IMR-90 (cell line): ENCODE measurements at regions not wholly inside any gene's neighbourhood (a gene's known extent, or its start where the extent isn't known, plus 50 kb on each side); places are given as distances from the start of the nearest gene placed in this dataset.

ENCODE experiments used
- ATAC-seq: fragments of 200-7000 bp; cut with Tn5 transposase; 2 replicates; pipeline ENCODE4 v1.9.1; 2020; ENCODE audit warnings: low read depth, mild to moderate bottlenecking, moderate library complexity
- BruUV-seq: library from RNA; stranded (reverse); fragments of 400-500 nt; replicated peaks from 2 replicates; lab custom pipeline; 2021; lab: Mats Ljungman, UMichigan
- CTCF ChIA-PET: fragments of 300-600 bp; formaldehyde crosslinking; extraction: SDS; loops from one replicate; lab custom pipeline; 2021; ENCODE audit warnings: antibody characterized with exemption; lab: Yijun Ruan, JAX
- POLR2A ChIA-PET: fragments of 300-600 bp; sonication (Branson Sonifier 250); formaldehyde crosslinking; loops from one replicate; lab custom pipeline; 2022; ENCODE audit warnings: antibody characterized with exemption; ENCODE audit not compliant: unreplicated experiment; lab: Charles Lee
- DNase-seq: peaks from one replicate; pipeline ENCODE4 v3.0.0; 2013
- H2AFZ ChIP-seq: replicated peaks from 2 replicates; pipeline ENCODE3; 2013; ENCODE audit warnings: low read length, mild to moderate bottlenecking; ENCODE audit not compliant: poor library complexity
- H2AK5ac ChIP-seq: 2 replicates; pipeline ENCODE4 v1.6.1; 2013; ENCODE audit warnings: low read depth, low read length, inconsistent platforms
- H2AK9ac ChIP-seq: replicated peaks from 2 replicates; pipeline ENCODE3; 2013; ENCODE audit warnings: mild to moderate bottlenecking, low read depth, low read length, moderate library complexity; ENCODE audit not compliant: poor library complexity
- H2BK120ac ChIP-seq: 2 replicates; pipeline ENCODE4 v1.6.1; 2013; ENCODE audit warnings: low read depth, low read length, inconsistent platforms
- H2BK15ac ChIP-seq: 3 replicates; pipeline ENCODE4 v1.6.1; 2013; ENCODE audit warnings: low read depth, low read length, inconsistent platforms
- H2BK20ac ChIP-seq: 2 replicates; pipeline ENCODE4 v1.6.1; 2013; ENCODE audit warnings: low read depth, mild to moderate bottlenecking, inconsistent platforms, low read length, moderate library complexity
- H2BK5ac ChIP-seq: 2 replicates; pipeline ENCODE4 v1.6.1; 2013; ENCODE audit warnings: mild to moderate bottlenecking, low read depth, low read length, inconsistent platforms; ENCODE audit not compliant: poor library complexity, severe bottlenecking
- H3K14ac ChIP-seq: replicated peaks from 2 replicates; pipeline ENCODE4 v1.6.1; 2013; ENCODE audit warnings: low read depth, low read length, inconsistent platforms
- H3K18ac ChIP-seq: 2 replicates; pipeline ENCODE4 v1.6.1; 2013; ENCODE audit warnings: low read depth, low read length, control low read depth
- H3K23ac ChIP-seq: 2 replicates; pipeline ENCODE4 v1.6.1; 2013; ENCODE audit warnings: low read depth, low read length, inconsistent platforms
- H3K27ac ChIP-seq: 2 replicates; pipeline ENCODE4 v1.5.1; 2013; ENCODE audit warnings: mild to moderate bottlenecking, control low read depth, low read length; ENCODE audit not compliant: insufficient read depth
- H3K27me3 ChIP-seq: 2 replicates; pipeline ENCODE4 v1.6.1; 2013; ENCODE audit warnings: low read length; ENCODE audit not compliant: control insufficient read depth, insufficient read depth
- H3K36me3 ChIP-seq: 2 replicates; pipeline ENCODE4 v1.6.1; 2013; ENCODE audit warnings: low read length, mixed read lengths; ENCODE audit not compliant: control insufficient read depth, insufficient read depth
- H3K4ac ChIP-seq: 2 replicates; pipeline ENCODE4 v1.6.1; 2013; ENCODE audit warnings: low read depth, low read length, inconsistent platforms
- H3K4me1 ChIP-seq: 2 replicates; pipeline ENCODE4 v1.6.1; 2013; ENCODE audit warnings: low read length, mixed read lengths; ENCODE audit not compliant: control insufficient read depth, insufficient read depth
- H3K4me2 ChIP-seq: 2 replicates; pipeline ENCODE4 v1.6.1; 2013; ENCODE audit warnings: low read depth, mild to moderate bottlenecking, control low read depth, low read length, moderate library complexity
- H3K4me3 ChIP-seq: 2 replicates; pipeline ENCODE4 v1.5.1; 2013; ENCODE audit warnings: low read depth, mild to moderate bottlenecking, control low read depth, low read length, moderate library complexity; ENCODE audit not compliant: insufficient read depth
- H3K56ac ChIP-seq: 2 replicates; pipeline ENCODE4 v1.6.1; 2013; ENCODE audit warnings: low read length, inconsistent platforms; ENCODE audit not compliant: insufficient read depth; ENCODE audit errors: extremely low read depth
- H3K79me1 ChIP-seq, 2 experiments: 2 replicates each; pipeline ENCODE4 v1.6.1; 2013; ENCODE audit warnings: low read length in 2 of 2, inconsistent platforms in 1 of 2, low read depth in 1 of 2
- H3K9ac ChIP-seq: 2 replicates; pipeline ENCODE4 v1.6.1; 2013; ENCODE audit warnings: low read depth, low read length, control low read depth
- H3K9me1 ChIP-seq: 2 replicates; pipeline ENCODE4 v1.6.1; 2013; ENCODE audit warnings: low read length, inconsistent platforms; ENCODE audit not compliant: insufficient read depth
- H3K9me3 ChIP-seq: 2 replicates; pipeline ENCODE4 v1.6.1; 2013; ENCODE audit warnings: low read length; ENCODE audit not compliant: control insufficient read depth, insufficient read depth
- H4K20me1 ChIP-seq: 2 replicates; pipeline ENCODE4 v1.6.1; 2013; ENCODE audit warnings: low read length, inconsistent platforms; ENCODE audit not compliant: insufficient read depth
- H4K5ac ChIP-seq: 2 replicates; pipeline ENCODE4 v1.6.1; 2013; ENCODE audit warnings: mild to moderate bottlenecking, low read depth, low read length, control low read depth
- H4K8ac ChIP-seq, 2 experiments: 2 replicates each; pipeline ENCODE4 v1.6.1; 2013; ENCODE audit warnings: low read depth in 2 of 2, low read length in 2 of 2, control low read depth in 1 of 2, inconsistent platforms in 1 of 2
- H4K91ac ChIP-seq: 2 replicates; pipeline ENCODE4 v1.6.1; 2013; ENCODE audit warnings: low read depth, low read length, inconsistent platforms; ENCODE audit not compliant: insufficient read depth
- CEBPB ChIP-seq: IDR thresholded peaks from 2 replicates; pipeline ENCODE4 v1.6.1; 2012; ENCODE audit warnings: low read depth, low read length, improper control_type of control experiment
- CHD1 ChIP-seq: IDR thresholded peaks from 2 replicates; pipeline ENCODE4 v1.6.1; 2012; ENCODE audit warnings: low read depth, low read length, improper control_type of control experiment
- CTCF ChIP-seq: conservative IDR thresholded peaks from 2 replicates; pipeline ENCODE4 v1.5.1; 2012; ENCODE audit warnings: mild to moderate bottlenecking, low read depth, low read length, improper control_type of control experiment
- ELK1 ChIP-seq: fragments of 150-350 bp; IDR thresholded peaks from 2 replicates; pipeline ENCODE4 v1.6.1; 2016; ENCODE audit warnings: low read depth, mild to moderate bottlenecking, low read length, moderate library complexity, borderline replicate concordance
- FOS ChIP-seq: fragments of 150-350 bp; IDR thresholded peaks from 2 replicates; pipeline ENCODE4 v1.6.1; 2016; ENCODE audit warnings: low read depth, low read length
- MAFK ChIP-seq: IDR thresholded peaks from 2 replicates; pipeline ENCODE4 v1.6.1; 2012; ENCODE audit warnings: low read depth, low read length, improper control_type of control experiment
- MAZ ChIP-seq: IDR thresholded peaks from 2 replicates; pipeline ENCODE4 v1.6.1; 2012; ENCODE audit warnings: low read depth, mild to moderate bottlenecking, low read length, improper control_type of control experiment, moderate library complexity, borderline replicate concordance
- POLR2A ChIP-seq: IDR thresholded peaks from 2 replicates; pipeline ENCODE4 v1.6.1; 2012; ENCODE audit warnings: mild to moderate bottlenecking, low read depth, low read length
- RAD21 ChIP-seq: IDR thresholded peaks from 2 replicates; pipeline ENCODE4 v1.6.1; 2012; ENCODE audit warnings: low read length, improper control_type of control experiment
- SMC3 ChIP-seq: fragments of 150-350 bp; IDR thresholded peaks from 2 replicates; pipeline ENCODE4 v1.6.1; 2016; ENCODE audit warnings: low read depth, mild to moderate bottlenecking, antibody characterized with exemption, low read length, moderate library complexity
- USF2 ChIP-seq: fragments of 150-350 bp; IDR thresholded peaks from 2 replicates; pipeline ENCODE4 v1.6.1; 2017; ENCODE audit warnings: mild to moderate bottlenecking, antibody characterized with exemption, low read length, low read depth
- WGBS, 2 experiments: methylation state at CpG; one replicate each; pipeline versions ENCODE4 v1.1.5 to v1.1.7; 2013; ENCODE audit warnings: missing lambda C conversion rate in 2 of 2; ENCODE audit not compliant: insufficient read length in 1 of 2; ENCODE audit errors: extremely low coverage in 2 of 2; 5-methylcytosine and 5-hydroxymethylcytosine counted together
- dilution Hi-C: fragments of 300-500 bp; cut with HindIII; formaldehyde crosslinking; loops from one replicate; pipeline ENCODE4 v1.14.3; 2018; ENCODE audit warnings: low sequenced_read_pairs; ENCODE audit not compliant: unreplicated experiment
- in situ Hi-C: fragments of 300-500 bp; cut with MboI; formaldehyde crosslinking; loops from 3 replicates; pipeline ENCODE4 v1.14.3; 2019; ENCODE audit warnings: low sequenced_read_pairs, inconsistent platforms, mixed read lengths
- intact Hi-C: fragments of 100-400 bp; cut with micrococcal nuclease; formaldehyde crosslinking; loops from 2 replicates; pipeline ENCODE4 v1.10.0; 2022

GRCh38 chr2:226306969-226307368 lies 492.7 kb downstream of the IRS1 start:
- DNase-seq: no peak
- ChIA-PET POLR2A (no interaction called here), CTCF (no interaction called here)
- H4K5ac ChIP-seq: no peak overlapping the region
- no peak overlapping the region for H2AK5ac ChIP-seq
- H3K9me1 ChIP-seq: no peaks in the 10 kb centered on the region
- H3K4me3 ChIP-seq: no peak overlapping the region
- no CpG with 5 or more reads among the region's 2 CpGs for WGBS, 2 experiments
- H3K4me2 ChIP-seq: no peak overlapping the region
- TF ChIP-seq RAD21 (no peak), USF2 (no peak), MAZ (no peak), MAFK (no peak), POLR2A (no peak), FOS (no peak), ELK1 (no peak), CEBPB (no peak), SMC3 (no peak), CTCF (no peak), CHD1 (no peak)
- H2BK15ac ChIP-seq: no peak overlapping the region
- no peak overlapping the region for H4K91ac ChIP-seq
- H3K9ac ChIP-seq: no peak overlapping the region
- H3K27me3 ChIP-seq: no peaks in the 10 kb centered on the region
- H3K36me3 ChIP-seq: no peaks in the 10 kb centered on the region
- H2AK9ac ChIP-seq: no peak overlapping the region
- intact Hi-C loops (loop anchor here (1.0 to 10.0 kb wide), 2 partner anchors 8 to 488 kb away; partner anchors contain the start of gene IRS1), in situ Hi-C loops (no loop called here), dilution Hi-C loops (no loop called here)
- peak overlapping the region; percentile 52 for H3K14ac ChIP-seq
- H3K23ac ChIP-seq: no peak overlapping the region
- H2AFZ ChIP-seq: no peak overlapping the region
- H4K20me1 ChIP-seq: no peaks in the 10 kb centered on the region
- H3K56ac ChIP-seq: no peak overlapping the region
- H3K4me1 ChIP-seq: peaks cover 4% of the 10 kb centered on the region; the same call in 1 of the 2 replicates
- no peak overlapping the region; the same call in 1 of the 2 replicates for H2BK20ac ChIP-seq
- no peak overlapping the region for H3K27ac ChIP-seq
- H3K18ac ChIP-seq: no peak overlapping the region
- H3K9me3 ChIP-seq: no peaks in the 10 kb centered on the region
- no peak for ATAC-seq
- H3K79me1 ChIP-seq: no peaks in the 10 kb centered on the region
- H3K4ac ChIP-seq: no peak overlapping the region
- no peak overlapping the region for H2BK120ac ChIP-seq
- no peak overlapping the region for H4K8ac ChIP-seq
- no peak overlapping the region for H2BK5ac ChIP-seq
- no TSS peak for BruUV-seq
